Endothelial cell of umbilical vein (primary cell): ENCODE measurements at regions not wholly inside any gene's neighbourhood (a gene's known extent, or its start where the extent isn't known, plus 50 kb on each side); places are given as distances from the start of the nearest gene placed in this dataset.

Experiments used
- BruUV-seq: library from RNA; stranded (reverse); fragments of 400-500 nt; replicated peaks from 2 replicates; lab custom pipeline; 2021; lab: Mats Ljungman, UMichigan
- CTCF ChIA-PET: fragments of 300-600, 350-600 bp; sonication (Branson Sonifier 250); formaldehyde crosslinking; loops from one replicate; lab custom pipeline; 2021; ENCODE audit warnings: antibody characterized with exemption, inconsistent platforms; lab: Charles Lee
- POLR2A ChIA-PET: fragments of 300-600, 350-600 bp; sonication (Branson Sonifier 250); formaldehyde crosslinking; loops from one replicate; lab custom pipeline; 2021; ENCODE audit warnings: antibody characterized with exemption, inconsistent platforms; lab: Charles Lee
- DNase-seq: peaks from one replicate; pipeline ENCODE4 v3.0.0-alpha.2; 2011; ENCODE audit warnings: low read depth, low spot score
- FAIRE-seq: peaks from 2 replicates; lab custom pipeline; 2011; peaks lifted over from hg19 to GRCh38; lab: Jason Lieb, UNC
- H2AFZ ChIP-seq: 2 replicates; pipeline ENCODE4 v1.6.0; 2012; ENCODE audit warnings: low read depth, low read length, control low read depth, inconsistent platforms
- H3K27ac ChIP-seq: 2 replicates; pipeline ENCODE4 v1.5.1; 2011; ENCODE audit warnings: low read depth, mild to moderate bottlenecking, control low read depth, low read length, moderate library complexity; ENCODE audit not compliant: insufficient read depth
- H3K27me3 ChIP-seq, 2 experiments: 2 replicates each; pipeline versions ENCODE4 v1.6.0 to v1.6.1; 2011; ENCODE audit warnings: low read length in 2 of 2, mixed read lengths in 1 of 2; ENCODE audit not compliant: control insufficient read depth in 2 of 2, insufficient read depth in 2 of 2
- H3K36me3 ChIP-seq, 2 experiments: 2 replicates in 1 of 2; 3 replicates in 1 of 2; pipeline ENCODE4 v1.5.1; 2011; ENCODE audit warnings: low read length in 2 of 2, mild to moderate bottlenecking in 1 of 2, moderate library complexity in 1 of 2; ENCODE audit not compliant: control insufficient read depth in 2 of 2, insufficient read depth in 2 of 2; ENCODE audit errors: extremely low read depth in 1 of 2
- H3K4me1 ChIP-seq: 3 replicates; pipeline ENCODE4 v1.5.1; 2011; ENCODE audit warnings: mild to moderate bottlenecking, low read length; ENCODE audit not compliant: control insufficient read depth, insufficient read depth; ENCODE audit errors: extremely low read depth
- H3K4me2 ChIP-seq: 2 replicates; pipeline ENCODE4 v1.6.1; 2011; ENCODE audit warnings: low read length, control low read depth, mixed read lengths; ENCODE audit not compliant: insufficient read depth
- H3K4me3 ChIP-seq, 3 experiments: fragments of 200-600 bp in 1 of 3; sonication (generic), shearing (Covaris generic) in 1 of 3; replicated peaks in 1 of 3; 2 replicates each; pipeline ENCODE4 v1.5.1; 2011 to 2016; ENCODE audit warnings: control low read depth in 3 of 3, low read length in 3 of 3, mild to moderate bottlenecking in 2 of 3, inconsistent platforms in 1 of 3, low read depth in 1 of 3, moderate library complexity in 1 of 3; ENCODE audit not compliant: insufficient read depth in 1 of 3
- H3K79me2 ChIP-seq: 2 replicates; pipeline ENCODE4 v1.6.0; 2012; ENCODE audit warnings: low read length, inconsistent platforms; ENCODE audit not compliant: control insufficient read depth, insufficient read depth
- H3K9ac ChIP-seq: replicated peaks from 2 replicates; pipeline ENCODE3; 2011; ENCODE audit warnings: low read length, control low read depth; ENCODE audit not compliant: insufficient read depth; ENCODE audit errors: extremely low read depth
- H3K9me1 ChIP-seq: replicated peaks from 3 replicates; pipeline ENCODE4 v1.6.0; 2011; ENCODE audit warnings: mild to moderate bottlenecking, low read length; ENCODE audit not compliant: control insufficient read depth, insufficient read depth; ENCODE audit errors: extremely low read depth
- H3K9me3 ChIP-seq: replicated peaks from 2 replicates; pipeline ENCODE4 v1.5.1; 2012; ENCODE audit warnings: low read length, inconsistent platforms; ENCODE audit not compliant: control insufficient read depth, insufficient read depth
- H4K20me1 ChIP-seq: replicated peaks from 2 replicates; pipeline ENCODE3; 2011; ENCODE audit warnings: mild to moderate bottlenecking, low read length; ENCODE audit not compliant: control insufficient read depth, insufficient read depth; ENCODE audit errors: extremely low read depth
- EZH2 ChIP-seq: IDR thresholded peaks from 2 replicates; pipeline ENCODE4 v1.6.1; 2012; ENCODE audit warnings: borderline replicate concordance, low read depth, mild to moderate bottlenecking, moderate library complexity, low read length, inconsistent platforms; ENCODE audit not compliant: severe bottlenecking
- FOS ChIP-seq: IDR thresholded peaks from 2 replicates; pipeline ENCODE4 v1.6.1; 2011; ENCODE audit warnings: mild to moderate bottlenecking, low read length, moderate library complexity, borderline replicate concordance; ENCODE audit not compliant: insufficient read depth
- GATA2 ChIP-seq: IDR thresholded peaks from 2 replicates; pipeline ENCODE4 v1.7.0; 2011; ENCODE audit warnings: low read depth, mild to moderate bottlenecking, moderate library complexity, mixed read lengths, low read length; ENCODE audit not compliant: insufficient read length, insufficient read depth
- JUN ChIP-seq: IDR thresholded peaks from 2 replicates; pipeline ENCODE4 v1.6.1; 2011; ENCODE audit warnings: borderline replicate concordance, low read depth; ENCODE audit not compliant: insufficient read length, insufficient read depth
- MYC ChIP-seq: IDR thresholded peaks from one replicate; pipeline ENCODE4 v1.6.1; 2011; ENCODE audit warnings: mild to moderate bottlenecking, low read depth, low read length
- POLR2A ChIP-seq: IDR thresholded peaks from 2 replicates; pipeline ENCODE4 v1.6.1; 2012; ENCODE audit warnings: low read depth, mild to moderate bottlenecking, control low read depth, low read length
- POLR2AphosphoS5 ChIP-seq: IDR thresholded peaks from 2 replicates; pipeline ENCODE4 v1.6.1; 2012; ENCODE audit warnings: low read depth, mild to moderate bottlenecking, control low read depth, low read length, moderate library complexity; ENCODE audit not compliant: insufficient read depth
- dilution Hi-C: fragments of 300-500 bp; cut with MboI; formaldehyde crosslinking; loops from one replicate; pipeline ENCODE4 v1.15.0; 2019; ENCODE audit warnings: low sequenced_read_pairs; ENCODE audit not compliant: extremely low pct_ligation_motif_present
- intact Hi-C: fragments of 100-400 bp; cut with micrococcal nuclease; formaldehyde crosslinking; loops from one replicate; pipeline ENCODE4 v1.10.0; 2022
- TF ChIP-seq, protein P1 (sequence below): IDR thresholded peaks from 2 replicates; pipeline ENCODE4 v1.6.1; 2011; ENCODE audit not compliant: insufficient read depth, insufficient read length
- TF ChIP-seq, protein P2 (sequence below), 2 donors: IDR thresholded peaks; 1 replicate in 1 of 2; 2 replicates in 1 of 2; pipeline ENCODE4 v1.5.1; 2011; ENCODE audit warnings: low read length in 2 of 2, mild to moderate bottlenecking in 2 of 2, moderate library complexity in 2 of 2, control low read depth in 1 of 2, inconsistent platforms in 1 of 2, low read depth in 1 of 2; ENCODE audit not compliant: insufficient read depth in 1 of 2; ENCODE audit errors: extremely low read depth in 1 of 2

DNA sequence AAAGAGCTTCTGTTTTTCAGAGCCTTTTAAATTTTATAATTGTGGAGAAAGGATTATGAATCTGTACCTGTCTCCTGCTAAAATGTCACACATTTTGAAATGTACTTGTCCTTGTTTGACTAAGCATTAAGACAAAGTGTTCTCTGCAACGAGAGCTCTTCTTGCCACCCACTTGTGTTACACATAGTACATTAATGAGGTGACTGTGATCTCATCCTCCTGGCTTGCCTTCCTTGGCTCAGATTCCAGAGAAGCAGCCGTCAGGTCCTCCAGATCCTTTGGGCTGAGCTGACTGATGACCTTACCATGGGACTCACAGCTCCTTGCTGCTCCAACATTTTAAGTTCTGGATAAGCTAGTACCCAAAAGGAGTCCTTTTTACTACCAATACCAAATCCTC is 81.4 kb downstream of the BBS10 start:
- H3K4me2 ChIP-seq, result peak overlapping the region; percentile 47
- no peaks in the 10 kb centered on the region for H3K9me1 ChIP-seq
- dilution Hi-C loops (no loop called here), intact Hi-C loops (loop anchor here (1.0 kb wide), 1 partner anchor 9 kb away; no protein-coding TSS in a partner anchor)
- H3K9me3 ChIP-seq, result no peaks in the 10 kb centered on the region
- peaks cover 0 to 4% of the 10 kb centered on the region in 2 experiments for H3K36me3 ChIP-seq
- BruUV-seq, result no TSS peak
- no peaks in the 10 kb centered on the region for H4K20me1 ChIP-seq
- H3K27ac ChIP-seq, result peak overlapping the region; percentile 51
- no peak for TF ChIP-seq JUN
- no peak for TF ChIP-seq POLR2AphosphoS5
- no peak for TF ChIP-seq FOS
- TF ChIP-seq, protein P1, sequence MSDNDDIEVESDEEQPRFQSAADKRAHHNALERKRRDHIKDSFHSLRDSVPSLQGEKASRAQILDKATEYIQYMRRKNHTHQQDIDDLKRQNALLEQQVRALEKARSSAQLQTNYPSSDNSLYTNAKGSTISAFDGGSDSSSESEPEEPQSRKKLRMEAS, result no peak
- TF ChIP-seq GATA2, result no peak
- TF ChIP-seq EZH2, result no peak
- no peak for TF ChIP-seq POLR2A
- no peak for TF ChIP-seq MYC
- TF ChIP-seq, protein P2, sequence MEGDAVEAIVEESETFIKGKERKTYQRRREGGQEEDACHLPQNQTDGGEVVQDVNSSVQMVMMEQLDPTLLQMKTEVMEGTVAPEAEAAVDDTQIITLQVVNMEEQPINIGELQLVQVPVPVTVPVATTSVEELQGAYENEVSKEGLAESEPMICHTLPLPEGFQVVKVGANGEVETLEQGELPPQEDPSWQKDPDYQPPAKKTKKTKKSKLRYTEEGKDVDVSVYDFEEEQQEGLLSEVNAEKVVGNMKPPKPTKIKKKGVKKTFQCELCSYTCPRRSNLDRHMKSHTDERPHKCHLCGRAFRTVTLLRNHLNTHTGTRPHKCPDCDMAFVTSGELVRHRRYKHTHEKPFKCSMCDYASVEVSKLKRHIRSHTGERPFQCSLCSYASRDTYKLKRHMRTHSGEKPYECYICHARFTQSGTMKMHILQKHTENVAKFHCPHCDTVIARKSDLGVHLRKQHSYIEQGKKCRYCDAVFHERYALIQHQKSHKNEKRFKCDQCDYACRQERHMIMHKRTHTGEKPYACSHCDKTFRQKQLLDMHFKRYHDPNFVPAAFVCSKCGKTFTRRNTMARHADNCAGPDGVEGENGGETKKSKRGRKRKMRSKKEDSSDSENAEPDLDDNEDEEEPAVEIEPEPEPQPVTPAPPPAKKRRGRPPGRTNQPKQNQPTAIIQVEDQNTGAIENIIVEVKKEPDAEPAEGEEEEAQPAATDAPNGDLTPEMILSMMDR (IDR thresholded peaks at IDR 0.05; ENCODE audit: extremely low read depth in 1 of 2, insufficient read depth in 1 of 2, low read depth in 1 of 2, low read length in 2 of 2), result no peak
- POLR2A ChIA-PET, result interaction anchor here (0.5 to 1.3 kb wide), 3 partner anchors 11 to 184 kb away, joined by 4 to 6 read pairs (median 4); no protein-coding TSS in a partner anchor
- CTCF ChIA-PET, result interaction anchor here (0.9 to 2.4 kb wide), 13 partner anchors 8 to 320 kb away, joined by 3 to 13 read pairs (median 4); partner anchors contain the start of gene BBS10
- no peak overlapping the region for H2AFZ ChIP-seq
- no peak overlapping the region for H3K4me3 ChIP-seq
- peaks cover 94% of the 10 kb centered on the region for H3K79me2 ChIP-seq
- peaks cover 34% of the 10 kb centered on the region for H3K4me1 ChIP-seq
- H3K9ac ChIP-seq, result no peak overlapping the region
- DNase-seq (peak; percentile 64), FAIRE-seq (peak; percentile 84)
- H3K27me3 ChIP-seq, result no peaks in the 10 kb centered on the region
